GM03348 (cell line): ENCODE measurements at regions not wholly inside any gene's neighbourhood (a gene's known extent, or its start where the extent isn't known, plus 50 kb on each side); places are given as distances from the start of the nearest gene placed in this dataset.

Source experiments
- DNase-seq: peaks from one replicate; pipeline ENCODE4 v3.0.0; 2012; ENCODE audit warnings: low spot score

DNA sequence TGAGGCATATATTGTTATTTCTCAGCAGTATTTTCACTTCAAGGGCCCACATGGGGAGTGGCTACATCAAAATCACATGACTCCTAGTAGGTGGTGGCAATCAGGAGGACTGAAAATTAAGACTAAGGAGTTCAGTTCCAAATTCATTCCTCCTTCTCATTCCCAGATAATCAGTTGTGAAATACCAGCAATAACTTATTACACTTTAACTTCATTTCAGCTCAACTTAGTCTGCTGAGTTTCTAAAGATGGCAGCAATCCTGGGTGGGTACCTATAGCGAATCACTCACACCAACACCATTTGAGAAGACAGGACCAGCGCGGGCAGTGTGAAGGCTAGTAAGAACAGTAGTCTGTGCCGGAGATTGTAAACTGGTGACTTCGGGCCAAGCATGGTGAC lies 63.9 kb upstream of the SLC10A2 start:
- DNase-seq = no peak
